ENCODE measurements at regions not wholly inside any gene's neighbourhood (a gene's known extent, or its start where the extent isn't known, plus 50 kb on each side); places are given as distances from the start of the nearest gene placed in this dataset.

DNA sequence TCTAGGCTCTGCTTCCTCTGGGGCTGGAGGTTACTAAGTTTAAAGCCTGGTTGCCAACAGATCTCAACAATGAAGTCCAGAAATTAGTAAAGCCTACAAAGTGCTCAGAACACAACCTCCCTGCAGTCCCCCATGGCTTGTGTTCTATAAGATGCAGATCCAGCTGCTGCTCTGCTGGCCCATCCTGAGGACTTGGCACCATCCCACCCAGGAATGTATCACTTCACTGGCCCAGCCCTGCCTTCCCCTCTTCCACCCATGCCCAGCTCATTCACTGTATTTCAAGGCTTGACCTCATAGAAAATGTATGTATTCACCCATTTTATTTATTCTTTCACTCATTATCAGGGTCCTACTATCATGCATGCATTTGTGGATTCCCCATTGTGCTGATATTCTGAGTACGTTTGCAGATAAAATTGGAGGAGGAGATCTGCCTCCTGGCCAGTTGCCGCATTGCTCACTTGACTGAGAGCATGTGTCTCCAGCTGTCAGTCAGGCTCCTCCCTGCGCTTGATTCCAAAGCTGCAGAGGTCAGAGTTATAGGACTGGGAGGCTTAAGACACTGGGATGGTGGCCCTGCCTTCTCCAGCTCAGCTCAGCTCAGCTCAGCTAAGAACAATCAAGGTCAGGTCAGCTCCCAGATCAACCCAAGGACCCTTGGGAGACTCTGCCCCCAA, 104.8 kb downstream of the MAFB start:
- no peak for TF ChIP-seq POLR2A (IDR thresholded peaks at IDR 0.05; ENCODE audit: low read length)
- TF ChIP-seq GATA1 (IDR thresholded peaks at IDR 0.05; ENCODE audit: low read depth, low read length), result no peak
